ENCODE measurements at regions not wholly inside any gene's neighbourhood (a gene's known extent, or its start where the extent isn't known, plus 50 kb on each side); places are given as distances from the start of the nearest gene placed in this dataset.
"Not testable (repeated sequence)": the region's sequence is repeated elsewhere in the genome, so short reads cannot be mapped to it uniquely, and the experiment has no call there.

- no peak for DNase-seq (ENCODE audit: low read depth)
These were observed 357.8 kb upstream of the JARID2 start for GRCh38 chr6:14887986-14888574.

- DNase-seq (ENCODE audit: low read depth) = no peak
These were observed 357.3 kb upstream of the JARID2 start for GRCh38 chr6:14888575-14889000.

DNA sequence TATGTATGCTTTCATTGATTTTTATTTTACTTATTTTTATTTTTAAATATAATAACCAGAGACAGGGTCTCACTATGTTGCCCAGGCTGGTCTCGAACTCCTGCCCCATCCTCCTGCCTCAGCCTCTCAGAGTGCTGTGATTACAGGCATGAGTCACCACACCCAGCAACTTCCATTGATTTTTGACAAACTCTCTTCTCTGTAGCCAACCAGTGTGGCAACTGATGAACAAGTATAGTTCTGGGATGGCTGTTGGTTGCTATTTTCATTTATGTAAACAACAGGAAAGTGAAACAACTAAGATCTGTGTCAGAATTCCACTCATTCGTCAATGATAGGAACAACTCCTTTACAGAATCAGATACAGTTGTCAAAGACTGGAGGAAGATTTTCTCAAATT, 356.7 kb upstream of the JARID2 start:
- DNase-seq (ENCODE audit: low read depth) = no peak

DNA sequence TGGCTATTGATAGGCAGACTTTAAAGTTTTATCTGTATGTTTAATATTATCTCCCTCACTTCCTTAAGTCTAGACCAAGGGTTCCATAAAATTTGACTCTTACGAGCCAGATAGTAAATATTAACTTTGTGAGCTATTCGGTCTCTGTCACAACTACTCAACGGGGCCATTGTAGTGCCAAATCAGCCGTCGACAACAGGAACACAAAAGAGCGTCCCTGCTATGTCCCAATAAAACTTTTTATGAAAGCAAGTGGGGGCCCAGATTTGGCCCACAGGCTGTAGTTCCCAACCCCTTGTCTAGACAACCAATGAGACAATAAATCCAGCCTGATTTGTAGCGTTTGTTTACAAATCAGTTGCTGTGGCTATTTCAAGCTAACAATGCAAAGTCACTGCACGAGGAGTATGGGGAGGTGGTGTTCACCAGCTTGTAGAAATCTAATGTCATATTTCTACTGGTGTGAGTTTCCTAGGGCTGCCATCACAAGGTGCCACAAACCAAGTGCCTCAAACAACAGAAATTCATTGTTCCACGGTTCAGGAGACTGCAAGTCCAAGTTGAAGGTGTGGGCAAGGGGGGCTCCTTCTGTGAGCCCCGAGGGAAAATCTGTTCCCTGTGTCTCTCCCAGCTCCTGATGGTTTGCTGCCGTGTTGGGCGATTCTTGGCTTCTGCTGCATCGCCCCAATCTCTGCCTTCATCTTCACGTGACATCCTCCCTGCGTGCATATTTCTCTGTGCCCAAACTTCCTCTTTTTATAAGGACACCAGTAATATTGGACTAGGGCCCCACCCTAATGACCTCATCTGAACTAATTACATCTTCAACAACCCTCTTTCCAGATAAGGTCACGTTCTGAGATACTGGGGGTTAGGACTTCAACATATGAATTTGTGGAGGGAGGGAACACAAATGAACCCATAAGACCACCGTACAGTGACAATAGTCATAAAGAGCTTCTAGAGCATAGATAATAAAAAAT, 356.0 kb upstream of the JARID2 start:
- DNase-seq (ENCODE audit: low read depth) = no peak

DNA sequence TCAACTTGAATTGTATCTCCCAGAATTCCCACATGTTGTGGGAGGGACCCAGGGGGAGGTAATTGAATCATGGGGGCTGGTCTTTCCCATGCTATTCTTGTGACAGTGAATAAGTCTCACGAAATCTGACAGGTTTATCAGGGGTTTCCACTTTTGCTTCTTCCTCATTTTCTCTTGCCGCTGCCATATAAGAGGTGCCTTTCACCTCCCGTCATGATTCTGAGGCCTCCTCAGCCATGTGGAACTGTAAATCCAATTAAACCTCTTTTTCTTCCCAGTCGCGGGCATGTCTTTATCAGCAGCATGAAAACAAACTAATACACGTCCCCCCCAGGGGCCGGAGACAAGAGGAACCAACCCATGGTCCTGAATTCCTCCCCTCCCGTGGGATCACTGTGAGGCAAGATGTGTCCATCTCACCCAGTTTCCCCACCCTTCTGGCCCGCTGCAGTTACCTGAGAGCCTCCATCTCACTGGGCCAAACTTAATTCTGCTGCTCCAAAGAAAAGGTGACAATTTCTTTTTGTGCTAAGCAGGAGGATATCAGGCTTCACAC, 354.0 kb upstream of the JARID2 start:
- DNase-seq (ENCODE audit: low read depth) = not testable (repeated sequence)

DNA sequence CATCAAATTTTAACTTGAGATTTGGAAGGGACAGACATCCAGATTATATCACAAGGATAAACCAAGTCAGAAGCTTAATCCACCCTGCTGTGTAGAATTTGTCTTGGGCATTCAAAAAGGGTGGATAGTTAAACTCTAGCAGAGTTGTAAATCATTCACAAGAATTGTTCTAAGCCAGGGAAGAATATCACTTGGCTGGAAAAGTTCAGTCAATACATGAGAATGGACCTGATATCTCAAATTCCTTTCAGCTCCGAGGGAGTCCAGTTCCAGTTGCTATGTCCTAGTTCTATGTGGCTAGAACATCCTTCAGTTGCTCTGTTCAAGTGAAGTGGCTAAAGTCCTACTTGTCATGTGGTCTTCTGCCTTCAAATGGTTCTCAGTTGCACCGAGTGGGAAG, 351.8 kb upstream of the JARID2 start:
- no peak for DNase-seq (ENCODE audit: low read depth)

DNA sequence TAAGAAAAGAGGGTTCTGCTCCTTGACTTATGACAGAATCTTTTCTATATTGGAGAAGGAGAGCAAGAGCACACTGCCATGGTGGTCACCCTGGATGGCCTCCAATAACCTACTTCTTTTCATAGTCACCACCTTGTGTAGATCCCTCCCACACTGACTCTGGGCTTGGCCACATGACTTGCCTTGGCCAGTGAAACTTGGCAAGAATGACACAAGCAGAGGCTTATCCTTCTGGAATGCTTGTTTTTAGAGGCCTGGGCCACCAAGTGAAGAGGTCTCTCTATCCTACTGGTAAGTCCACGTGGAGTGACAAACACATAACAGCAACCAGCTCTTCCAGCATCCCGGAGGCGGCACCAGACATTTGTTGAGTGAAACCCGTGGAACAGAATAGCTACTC, 349.4 kb upstream of the JARID2 start:
- DNase-seq (ENCODE audit: low read depth) = no peak

DNA sequence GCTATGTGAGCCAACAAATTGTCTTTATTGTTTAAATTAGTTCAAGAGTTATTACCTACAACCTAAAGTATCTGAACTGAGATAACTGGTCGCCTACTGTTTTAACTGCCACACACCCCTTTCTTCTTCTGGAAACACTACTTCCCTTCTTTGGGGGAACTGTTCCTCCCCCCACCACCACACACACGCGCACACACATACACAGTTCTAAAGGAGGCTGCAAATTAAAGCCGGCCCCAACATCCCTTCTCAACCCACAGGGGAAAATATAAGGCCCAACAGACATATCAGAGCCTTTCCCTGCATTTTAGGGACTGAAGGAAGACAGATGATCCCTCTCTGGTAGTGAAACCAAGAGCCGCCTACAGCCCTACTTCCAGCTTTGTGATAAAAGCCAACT, 348.0 kb upstream of the JARID2 start:
- no peak for DNase-seq (ENCODE audit: low read depth)

GRCh38 chr6:14899441-14899840, 346.4 kb upstream of the JARID2 start:
- DNase-seq (ENCODE audit: low read depth) = not testable (repeated sequence)

GRCh38 chr6:14900919-14901318, 344.9 kb upstream of the JARID2 start:
- no peak for DNase-seq (ENCODE audit: low read depth)

- DNase-seq (ENCODE audit: low read depth) = no peak
These were observed 342.5 kb upstream of the JARID2 start for GRCh38 chr6:14903176-14904038.

- no peak for DNase-seq (ENCODE audit: low read depth)
These were observed 340.7 kb upstream of the JARID2 start for GRCh38 chr6:14905201-14905600.

DNA sequence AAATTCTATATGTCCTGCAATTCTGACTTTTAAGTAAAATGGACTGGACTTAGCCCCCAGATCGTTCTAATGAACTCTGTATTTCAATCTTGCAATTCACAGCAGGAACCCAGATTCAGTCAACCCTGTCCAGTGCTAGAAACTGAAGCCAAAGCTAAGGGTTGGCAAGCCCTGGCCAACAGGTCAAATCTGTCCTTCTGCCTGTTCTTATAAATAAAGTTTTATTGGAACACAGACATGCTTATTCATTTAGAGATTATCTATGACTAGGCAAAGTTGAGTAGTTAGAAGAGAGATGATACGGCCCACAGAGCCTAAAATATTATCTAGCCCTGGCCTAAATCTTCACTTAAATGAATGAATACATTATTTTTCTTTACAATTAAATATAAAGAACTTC, 339.2 kb upstream of the JARID2 start:
- DNase-seq (ENCODE audit: low read depth) = no peak

GRCh38 chr6:14910692-14911547, 334.9 kb upstream of the JARID2 start:
- no peak for DNase-seq (ENCODE audit: low read depth)

DNA sequence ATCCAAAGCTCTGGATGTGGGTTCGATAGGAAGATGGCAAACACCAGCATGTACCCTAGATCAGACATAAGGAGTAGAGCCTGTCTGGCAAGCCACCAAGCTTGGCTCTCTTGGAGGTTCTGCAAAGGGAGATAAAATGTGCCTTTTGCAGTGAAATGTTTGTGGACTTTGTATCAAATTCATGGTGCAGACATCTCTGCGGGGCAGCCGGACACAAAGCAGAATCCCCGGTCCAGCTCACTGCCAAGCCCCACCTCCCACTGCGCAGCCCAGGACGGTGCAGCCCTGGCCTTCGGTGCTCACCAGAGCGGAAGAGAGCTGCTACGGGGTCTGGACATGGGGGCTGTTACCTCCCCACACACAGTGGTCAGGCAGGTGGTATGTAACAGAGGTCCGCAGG, 333.6 kb upstream of the JARID2 start:
- DNase-seq (ENCODE audit: low read depth) = no peak

DNA sequence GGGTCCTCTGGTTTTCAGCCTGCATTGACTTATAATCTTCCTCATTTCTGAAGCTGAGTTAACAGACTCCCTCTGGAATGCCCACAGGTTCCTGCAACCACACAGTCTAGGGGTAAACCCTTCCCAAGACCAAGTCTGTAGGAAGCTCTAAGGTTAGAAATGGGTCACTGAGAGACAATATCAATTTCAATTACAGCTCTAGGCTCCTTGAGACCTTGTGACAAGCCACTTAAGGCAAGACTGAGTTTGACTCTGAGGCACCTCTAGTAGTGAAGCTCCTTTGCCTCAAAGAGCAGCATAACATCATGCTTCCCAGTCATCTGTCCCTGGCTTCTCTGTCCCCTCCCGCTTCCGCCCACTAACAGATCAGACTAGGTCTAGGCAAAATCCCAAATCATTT, 333.2 kb upstream of the JARID2 start:
- no peak for DNase-seq (ENCODE audit: low read depth)

DNA sequence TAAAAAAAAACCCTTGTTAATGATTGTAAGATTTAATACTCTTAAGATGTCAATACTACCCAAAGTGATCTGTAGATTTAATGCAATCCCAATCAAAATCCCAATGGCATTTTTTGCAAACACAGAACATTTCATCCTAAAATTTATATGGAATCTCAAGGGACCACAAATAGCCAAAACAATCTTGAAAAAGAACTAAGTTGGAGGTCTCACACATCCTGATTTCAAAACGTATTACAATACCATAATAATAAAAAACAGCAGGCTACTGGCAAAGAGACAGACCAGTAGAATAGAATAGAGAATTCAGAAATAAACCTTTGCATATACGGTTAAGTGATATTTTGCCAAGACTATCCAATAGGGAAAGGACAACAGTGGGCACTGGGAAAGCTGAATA, 331.9 kb upstream of the JARID2 start:
- DNase-seq (ENCODE audit: low read depth) = no peak

DNA sequence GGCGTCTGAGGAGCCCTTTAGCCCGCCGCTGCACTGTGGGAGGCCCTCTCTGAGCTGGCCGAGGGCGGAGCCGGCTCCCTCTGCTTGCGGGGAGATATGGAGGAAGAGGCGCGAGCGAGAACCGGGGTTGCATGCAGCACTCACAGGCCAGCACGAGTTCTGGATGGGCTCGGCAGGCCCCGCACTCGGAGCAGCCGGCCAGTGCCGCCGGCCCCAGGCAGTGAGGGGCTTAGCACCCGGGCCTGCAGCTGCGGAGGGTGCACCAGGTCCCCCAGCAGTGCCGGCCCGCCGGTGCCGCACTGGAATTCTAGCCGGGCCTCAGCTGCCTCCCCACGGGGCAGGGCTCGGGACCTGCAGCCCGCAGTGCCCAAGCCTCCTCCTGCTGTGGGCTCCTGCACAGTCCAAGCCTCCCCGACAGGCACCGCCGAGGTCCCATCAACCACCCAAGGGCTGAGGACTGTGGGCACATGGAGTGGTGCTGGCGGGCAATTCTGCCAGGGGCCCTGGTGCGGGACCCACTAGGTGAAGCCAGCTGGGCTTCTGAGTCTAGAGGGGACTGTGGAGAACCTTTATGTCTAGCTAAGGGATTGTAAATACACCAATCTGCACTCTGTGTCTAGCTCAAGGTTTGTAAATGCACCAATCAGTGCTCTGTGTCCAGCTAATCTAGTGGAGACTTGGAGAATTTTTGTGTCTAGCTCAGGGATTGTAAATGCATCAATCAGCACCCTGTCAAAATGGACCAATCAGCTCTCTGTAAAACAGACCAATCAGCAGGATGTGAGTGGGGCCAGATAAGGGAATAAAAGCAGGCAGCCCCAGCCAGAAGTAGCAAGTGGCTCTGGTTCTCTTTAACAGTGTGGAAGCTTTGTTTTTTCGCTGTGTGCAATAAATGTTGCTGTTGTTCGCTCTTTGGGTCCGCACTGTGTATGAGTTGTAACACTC, 329.7 kb upstream of the JARID2 start:
- DNase-seq (ENCODE audit: low read depth) = no peak

GRCh38 chr6:14917109-14917910, 328.6 kb upstream of the JARID2 start:
- no peak for DNase-seq (ENCODE audit: low read depth)
